Fibroblast of the aortic adventitia (primary cell): ENCODE measurements at regions not wholly inside any gene's neighbourhood (a gene's known extent, or its start where the extent isn't known, plus 50 kb on each side); places are given as distances from the start of the nearest gene placed in this dataset.

Source experiments
- DNase-seq: peaks from one replicate; pipeline ENCODE4 v3.0.0-alpha.2; 2010; ENCODE audit warnings: low read depth
- H3K4me3 ChIP-seq: 2 replicates; pipeline ENCODE4 v1.5.1; 2011; ENCODE audit warnings: low read depth, mild to moderate bottlenecking, control low read depth, low read length, moderate library complexity
- TF ChIP-seq, protein P1 (sequence below): IDR thresholded peaks from 2 replicates; pipeline ENCODE4 v1.5.1; 2011; ENCODE audit warnings: mild to moderate bottlenecking, low read length, control low read depth, inconsistent platforms; ENCODE audit not compliant: insufficient read depth

DNA sequence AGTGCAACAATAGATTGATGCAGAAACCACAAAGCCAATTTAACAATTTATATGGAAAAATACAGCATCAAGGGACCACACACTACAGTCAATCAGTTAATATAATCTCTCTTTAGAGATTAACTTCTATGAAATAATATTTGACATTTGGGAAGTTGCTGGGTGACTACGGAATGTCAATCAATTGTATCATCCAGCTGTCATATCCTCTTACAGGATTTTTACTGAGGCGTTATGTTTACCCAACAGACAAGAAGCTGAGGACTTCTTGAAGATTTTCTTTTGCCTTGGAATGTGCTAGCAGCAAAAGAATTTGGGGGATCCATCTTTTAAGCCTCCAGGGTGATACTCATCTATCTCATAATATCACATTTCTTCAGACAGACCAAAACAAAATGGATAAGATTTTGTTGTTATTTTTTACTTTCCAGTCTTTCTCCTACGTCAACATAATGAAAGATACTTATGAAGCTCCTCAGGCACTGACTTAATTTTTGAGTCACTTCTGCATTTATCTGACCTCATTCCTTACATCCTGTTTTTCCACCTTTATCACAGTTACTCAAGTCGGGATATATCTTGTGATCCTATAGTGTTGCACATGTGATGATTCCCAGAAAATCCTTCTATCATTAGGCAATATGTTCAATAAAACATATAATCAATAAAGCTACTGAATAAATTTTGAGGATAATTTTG is 227.2 kb upstream of the SPHKAP start:
- TF ChIP-seq, protein P1, sequence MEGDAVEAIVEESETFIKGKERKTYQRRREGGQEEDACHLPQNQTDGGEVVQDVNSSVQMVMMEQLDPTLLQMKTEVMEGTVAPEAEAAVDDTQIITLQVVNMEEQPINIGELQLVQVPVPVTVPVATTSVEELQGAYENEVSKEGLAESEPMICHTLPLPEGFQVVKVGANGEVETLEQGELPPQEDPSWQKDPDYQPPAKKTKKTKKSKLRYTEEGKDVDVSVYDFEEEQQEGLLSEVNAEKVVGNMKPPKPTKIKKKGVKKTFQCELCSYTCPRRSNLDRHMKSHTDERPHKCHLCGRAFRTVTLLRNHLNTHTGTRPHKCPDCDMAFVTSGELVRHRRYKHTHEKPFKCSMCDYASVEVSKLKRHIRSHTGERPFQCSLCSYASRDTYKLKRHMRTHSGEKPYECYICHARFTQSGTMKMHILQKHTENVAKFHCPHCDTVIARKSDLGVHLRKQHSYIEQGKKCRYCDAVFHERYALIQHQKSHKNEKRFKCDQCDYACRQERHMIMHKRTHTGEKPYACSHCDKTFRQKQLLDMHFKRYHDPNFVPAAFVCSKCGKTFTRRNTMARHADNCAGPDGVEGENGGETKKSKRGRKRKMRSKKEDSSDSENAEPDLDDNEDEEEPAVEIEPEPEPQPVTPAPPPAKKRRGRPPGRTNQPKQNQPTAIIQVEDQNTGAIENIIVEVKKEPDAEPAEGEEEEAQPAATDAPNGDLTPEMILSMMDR = no peak
- DNase-seq = no peak
- no peak overlapping the region for H3K4me3 ChIP-seq

DNA sequence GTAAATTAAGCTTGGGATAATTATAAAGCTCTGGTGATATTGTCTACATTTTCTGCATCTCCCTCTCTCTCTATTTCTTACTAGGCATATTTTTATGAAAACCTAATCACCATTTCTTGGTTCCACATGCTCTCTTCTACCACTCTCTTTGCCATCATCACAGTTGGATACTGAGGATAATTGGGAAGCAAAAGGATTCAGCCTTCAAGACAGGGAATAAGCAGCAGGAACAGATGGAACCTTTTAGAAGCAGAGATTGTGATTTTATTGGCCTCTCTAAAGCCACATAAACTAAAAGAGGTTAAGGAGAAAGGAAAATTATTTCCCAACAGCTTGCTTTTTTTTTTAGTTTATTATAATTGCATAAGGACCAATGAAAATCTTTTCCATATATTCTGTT is 226.3 kb upstream of the SPHKAP start:
- TF ChIP-seq, protein P1 = no peak
- DNase-seq = no peak
- H3K4me3 ChIP-seq = no peak overlapping the region

DNA sequence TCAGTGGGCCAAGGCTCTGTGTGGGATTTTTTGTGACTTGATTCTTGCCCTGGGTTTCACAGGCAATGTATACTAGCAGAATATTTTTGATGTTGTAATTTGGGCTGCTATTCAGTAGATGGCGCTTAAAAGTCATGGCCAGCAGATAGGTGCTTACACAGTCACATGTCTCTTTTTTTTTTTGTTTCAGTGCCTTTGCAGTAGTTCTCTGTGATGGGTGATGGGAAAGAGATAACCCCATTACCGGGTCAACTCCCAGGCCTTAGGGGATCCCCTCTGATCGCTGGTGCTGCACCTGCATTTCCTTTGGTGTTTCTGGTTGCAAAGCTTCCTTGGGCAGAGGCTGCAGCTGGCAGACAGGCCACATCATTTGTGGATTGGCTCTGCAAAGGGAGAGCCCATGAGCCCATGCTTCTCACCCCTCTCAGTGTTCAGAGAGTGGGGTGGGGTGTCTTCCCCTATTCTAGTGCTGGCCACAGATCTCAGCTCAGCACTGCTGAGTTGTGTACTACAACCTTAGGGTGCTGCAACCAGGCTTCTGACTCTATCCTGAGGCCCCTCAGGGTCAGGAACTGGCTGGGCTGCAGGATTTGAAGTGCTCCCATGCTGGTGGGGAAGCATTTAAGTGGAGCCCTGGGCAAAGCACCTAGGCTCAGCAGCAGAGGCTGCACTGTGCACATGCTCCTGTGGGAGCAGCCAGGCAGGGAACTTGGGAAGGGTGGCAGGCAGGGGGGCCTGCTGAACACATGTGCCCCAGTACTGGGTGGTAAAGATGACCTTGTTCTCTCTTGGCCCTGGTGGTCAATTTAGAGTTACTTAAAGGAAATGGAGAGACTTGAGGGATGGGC is 219.8 kb upstream of the SPHKAP start:
- H3K4me3 ChIP-seq = no peak overlapping the region
- no peak for DNase-seq
- TF ChIP-seq, protein P1 = no peak

- no peak for DNase-seq
- TF ChIP-seq, protein P1 = no peak
- no peak overlapping the region for H3K4me3 ChIP-seq
Observed at GRCh38 chr2:228387776-228388175, 206.3 kb upstream of the SPHKAP start.

DNA sequence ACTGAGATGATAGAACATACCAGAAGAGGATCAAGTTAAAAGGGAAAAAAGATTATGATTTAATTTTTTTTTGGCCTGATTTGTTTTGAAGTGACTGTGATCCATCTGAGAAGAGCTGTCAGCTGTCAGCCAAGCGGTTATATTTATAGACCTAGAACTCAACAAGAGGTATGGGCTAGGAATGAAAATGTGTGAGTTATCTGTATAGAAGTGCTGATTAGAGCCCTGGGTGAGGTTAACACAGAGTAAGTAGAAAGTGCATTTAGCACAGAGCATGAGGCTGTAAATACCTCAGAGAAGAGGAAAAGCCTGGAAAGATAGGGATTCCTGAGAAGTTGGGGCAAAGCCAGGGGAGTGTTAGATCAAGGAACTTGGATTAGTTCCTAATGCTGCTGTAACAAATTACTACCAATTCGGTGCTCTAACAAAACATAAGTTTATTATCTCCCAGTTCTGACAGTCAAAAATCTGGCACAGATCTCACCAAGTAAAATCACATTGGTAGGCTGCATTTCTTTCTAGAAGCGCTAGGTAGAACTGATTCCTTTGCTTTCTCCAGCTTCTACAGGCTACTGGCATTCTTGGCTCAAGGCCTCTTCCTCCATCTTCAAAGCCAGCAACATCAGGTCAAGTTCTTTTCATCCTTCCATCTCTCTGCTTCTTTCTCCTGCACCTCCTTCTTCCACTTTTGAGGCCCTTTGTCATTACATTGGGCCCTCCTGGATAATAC is 197.4 kb upstream of the SPHKAP start:
- no peak overlapping the region for H3K4me3 ChIP-seq
- TF ChIP-seq, protein P1 = no peak
- no peak for DNase-seq

DNA sequence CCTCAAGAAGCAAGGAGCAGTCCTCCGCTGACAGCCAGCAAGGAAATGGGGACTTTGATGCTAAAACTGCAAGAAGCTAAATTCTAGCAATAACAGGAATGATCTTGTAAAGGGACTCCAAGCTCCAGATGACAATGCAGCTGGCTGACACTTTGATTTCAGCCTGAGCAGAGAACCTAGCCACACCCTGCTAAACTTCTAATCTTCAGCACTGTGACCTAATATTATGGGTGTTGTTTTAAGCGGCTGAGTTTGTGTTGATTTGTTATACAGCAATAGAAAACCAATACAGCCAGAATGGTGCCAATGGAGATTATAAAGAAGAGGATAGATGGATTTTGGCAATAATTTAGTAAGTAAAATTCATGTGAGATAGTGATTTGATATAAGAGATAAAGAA is 196.7 kb upstream of the SPHKAP start:
- no peak overlapping the region for H3K4me3 ChIP-seq
- TF ChIP-seq, protein P1 = no peak
- no peak for DNase-seq
